GM03348 (cell line): ENCODE measurements at regions not wholly inside any gene's neighbourhood (a gene's known extent, or its start where the extent isn't known, plus 50 kb on each side); places are given as distances from the start of the nearest gene placed in this dataset.
A peak's percentile ranks its signal among the peaks of the same experiment; 100 is the strongest.
"Not testable (repeated sequence)": the region's sequence is repeated elsewhere in the genome, so short reads cannot be mapped to it uniquely, and the experiment has no call there.

Experiments used
- DNase-seq: peaks from one replicate; pipeline ENCODE4 v3.0.0; 2012; ENCODE audit warnings: low spot score

GRCh38 chr13:37225414-37226070 lies 120.1 kb upstream of the CSNK1A1L start:
- DNase-seq: peak; percentile 43

GRCh38 chr13:37216331-37216730 lies 110.9 kb upstream of the CSNK1A1L start:
- no peak for DNase-seq

- DNase-seq: no peak
Observed at GRCh38 chr13:37212826-37213225, 107.4 kb upstream of the CSNK1A1L start.

GRCh38 chr13:37211487-37211886 lies 106.0 kb upstream of the CSNK1A1L start:
- no peak for DNase-seq

- peak; percentile 29 for DNase-seq
Observed at GRCh38 chr13:37209621-37210580, 104.4 kb upstream of the CSNK1A1L start.

GRCh38 chr13:37207691-37208451 lies 102.4 kb upstream of the CSNK1A1L start:
- no peak for DNase-seq

GRCh38 chr13:37202264-37202663 lies 96.8 kb upstream of the CSNK1A1L start:
- peak; percentile 52 for DNase-seq

- no peak for DNase-seq
Observed at GRCh38 chr13:37201081-37201480, 95.6 kb upstream of the CSNK1A1L start.

GRCh38 chr13:37198629-37199028 lies 93.2 kb upstream of the CSNK1A1L start:
- DNase-seq: no peak

GRCh38 chr13:37195621-37196020 lies 90.2 kb upstream of the CSNK1A1L start:
- no peak for DNase-seq

GRCh38 chr13:37194428-37194861 lies 89.0 kb upstream of the CSNK1A1L start:
- peak; percentile 30 for DNase-seq

GRCh38 chr13:37192956-37193355 lies 87.5 kb upstream of the CSNK1A1L start:
- peak; percentile 19 for DNase-seq

GRCh38 chr13:37187621-37188020 lies 82.2 kb upstream of the CSNK1A1L start:
- DNase-seq: no peak

- DNase-seq: peak; percentile 19
Observed at GRCh38 chr13:37187105-37187504, 81.6 kb upstream of the CSNK1A1L start.

- no peak for DNase-seq
Observed at GRCh38 chr13:37181620-37182019, 76.2 kb upstream of the CSNK1A1L start.

- DNase-seq: no peak
Observed at GRCh38 chr13:37179645-37180044, 74.2 kb upstream of the CSNK1A1L start.

- DNase-seq: no peak
Observed at GRCh38 chr13:37177125-37177524, 71.7 kb upstream of the CSNK1A1L start.

GRCh38 chr13:37175996-37176395 lies 70.5 kb upstream of the CSNK1A1L start:
- peak; percentile 49 for DNase-seq

- peak; percentile 63 for DNase-seq
Observed at GRCh38 chr13:37173214-37173613, 67.8 kb upstream of the CSNK1A1L start.

GRCh38 chr13:37172226-37172625 lies 66.8 kb upstream of the CSNK1A1L start:
- DNase-seq: not testable (repeated sequence)

- DNase-seq: no peak
Observed at GRCh38 chr13:37168926-37169325, 63.5 kb upstream of the CSNK1A1L start.

GRCh38 chr13:37168151-37168550 lies 62.7 kb upstream of the CSNK1A1L start:
- DNase-seq: peak; percentile 18
